WTC11 (cell line): ENCODE measurements at regions not wholly inside any gene's neighbourhood (a gene's known extent, or its start where the extent isn't known, plus 50 kb on each side); places are given as distances from the start of the nearest gene placed in this dataset.

ENCODE experiments used
- JUN ChIP-seq: sonication (generic); formaldehyde crosslinking; IDR thresholded peaks from 2 replicates; pipeline ENCODE4 v1.8.0; 2023; ENCODE audit warnings: mild to moderate bottlenecking, missing genetic modification reagents
- TEAD1 ChIP-seq: sonication (generic); formaldehyde crosslinking; IDR thresholded peaks from 2 replicates; pipeline ENCODE4 v1.8.0; 2022; ENCODE audit warnings: mild to moderate bottlenecking, missing genetic modification reagents
- USF1 ChIP-seq: sonication (generic); formaldehyde crosslinking; IDR thresholded peaks from 2 replicates; pipeline ENCODE4 v1.8.0; 2022; ENCODE audit warnings: mild to moderate bottlenecking, missing genetic modification reagents
- ZBTB21 ChIP-seq: sonication (generic); formaldehyde crosslinking; IDR thresholded peaks from 2 replicates; pipeline ENCODE4 v1.8.1; 2023; ENCODE audit warnings: mild to moderate bottlenecking, missing genetic modification reagents, borderline replicate concordance
- ZNF281 ChIP-seq: sonication (generic); formaldehyde crosslinking; IDR thresholded peaks from 2 replicates; pipeline ENCODE4 v1.8.0; 2023; ENCODE audit warnings: mild to moderate bottlenecking, missing genetic modification reagents
- TF ChIP-seq, protein P1 (sequence below): fragments of 200-600 bp; IDR thresholded peaks from 2 replicates; pipeline ENCODE4 v1.8.0; 2022; ENCODE audit warnings: antibody characterized with exemption
- TF ChIP-seq, protein P2 (sequence below): sonication (generic); formaldehyde crosslinking; IDR thresholded peaks from 2 replicates; pipeline ENCODE4 v1.8.1; 2023; ENCODE audit warnings: mild to moderate bottlenecking, missing genetic modification reagents, moderate library complexity

DNA sequence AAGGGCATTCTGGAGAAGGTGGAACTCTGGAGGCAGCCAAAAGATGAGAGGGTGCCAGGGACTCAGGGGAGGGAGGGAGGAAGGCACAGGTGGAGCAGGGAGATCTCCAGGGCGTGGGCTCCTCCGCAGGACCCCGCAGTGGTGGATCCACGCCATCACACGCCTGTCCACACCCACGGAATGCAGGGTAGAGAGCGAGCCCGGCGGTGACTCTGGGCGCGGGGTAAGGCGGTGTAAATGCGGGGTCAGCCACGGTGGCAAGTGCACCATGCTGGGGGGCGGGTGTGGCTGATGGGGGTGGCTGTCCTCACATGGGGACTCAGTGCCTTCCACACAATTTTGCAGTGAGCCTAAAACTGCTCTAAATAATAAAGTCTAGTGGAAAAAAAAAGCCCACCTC lies 105.1 kb upstream of the TTC34 start:
- TF ChIP-seq, protein P1, sequence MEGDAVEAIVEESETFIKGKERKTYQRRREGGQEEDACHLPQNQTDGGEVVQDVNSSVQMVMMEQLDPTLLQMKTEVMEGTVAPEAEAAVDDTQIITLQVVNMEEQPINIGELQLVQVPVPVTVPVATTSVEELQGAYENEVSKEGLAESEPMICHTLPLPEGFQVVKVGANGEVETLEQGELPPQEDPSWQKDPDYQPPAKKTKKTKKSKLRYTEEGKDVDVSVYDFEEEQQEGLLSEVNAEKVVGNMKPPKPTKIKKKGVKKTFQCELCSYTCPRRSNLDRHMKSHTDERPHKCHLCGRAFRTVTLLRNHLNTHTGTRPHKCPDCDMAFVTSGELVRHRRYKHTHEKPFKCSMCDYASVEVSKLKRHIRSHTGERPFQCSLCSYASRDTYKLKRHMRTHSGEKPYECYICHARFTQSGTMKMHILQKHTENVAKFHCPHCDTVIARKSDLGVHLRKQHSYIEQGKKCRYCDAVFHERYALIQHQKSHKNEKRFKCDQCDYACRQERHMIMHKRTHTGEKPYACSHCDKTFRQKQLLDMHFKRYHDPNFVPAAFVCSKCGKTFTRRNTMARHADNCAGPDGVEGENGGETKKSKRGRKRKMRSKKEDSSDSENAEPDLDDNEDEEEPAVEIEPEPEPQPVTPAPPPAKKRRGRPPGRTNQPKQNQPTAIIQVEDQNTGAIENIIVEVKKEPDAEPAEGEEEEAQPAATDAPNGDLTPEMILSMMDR: no peak
- TF ChIP-seq TEAD1 (CRISPR knock-in tag) (no peak), ZNF281 (CRISPR knock-in tag) (no peak), USF1 (no peak), JUN (CRISPR knock-in tag) (no peak), ZBTB21 (CRISPR knock-in tag) (no peak)
- TF ChIP-seq, protein P2, sequence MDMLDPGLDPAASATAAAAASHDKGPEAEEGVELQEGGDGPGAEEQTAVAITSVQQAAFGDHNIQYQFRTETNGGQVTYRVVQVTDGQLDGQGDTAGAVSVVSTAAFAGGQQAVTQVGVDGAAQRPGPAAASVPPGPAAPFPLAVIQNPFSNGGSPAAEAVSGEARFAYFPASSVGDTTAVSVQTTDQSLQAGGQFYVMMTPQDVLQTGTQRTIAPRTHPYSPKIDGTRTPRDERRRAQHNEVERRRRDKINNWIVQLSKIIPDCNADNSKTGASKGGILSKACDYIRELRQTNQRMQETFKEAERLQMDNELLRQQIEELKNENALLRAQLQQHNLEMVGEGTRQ (CRISPR knock-in tag): no peak
